ENCODE measurements at regions not wholly inside any gene's neighbourhood (a gene's known extent, or its start where the extent isn't known, plus 50 kb on each side); places are given as distances from the start of the nearest gene placed in this dataset.
"Not testable (repeated sequence)": the region's sequence is repeated elsewhere in the genome, so short reads cannot be mapped to it uniquely, and the experiment has no call there.

GRCh38 chr9:40361018-40361417 lies 767.5 kb downstream of the FOXD4L6 start:
- intact Hi-C loops (cut with DNase I), result not testable (repeated sequence)
- DNase-seq, result peak in 9 of 42 donors; percentile 0 to 33 (median 5)

- intact Hi-C loops (cut with DNase I), result not testable (repeated sequence)
- DNase-seq, result peak in 7 of 42 donors; percentile 6 to 40 (median 16)
These were observed 797.5 kb downstream of the FOXD4L6 start for GRCh38 chr9:40330958-40331357.

- DNase-seq; intact Hi-C loops (cut with DNase I): not testable (repeated sequence)
These were observed 799.6 kb downstream of the FOXD4L6 start for GRCh38 chr9:40328907-40329306.

GRCh38 chr9:40326179-40326578 lies 802.3 kb downstream of the FOXD4L6 start:
- DNase-seq; intact Hi-C loops (cut with DNase I): not testable (repeated sequence)

GRCh38 chr9:40322730-40323129 lies 805.8 kb downstream of the FOXD4L6 start:
- DNase-seq, result peak in 9 of 42 donors; percentile 1 to 22 (median 5)
- intact Hi-C loops (cut with DNase I), result not testable (repeated sequence)

- DNase-seq; intact Hi-C loops (cut with DNase I): not testable (repeated sequence)
These were observed 806.6 kb downstream of the FOXD4L6 start for GRCh38 chr9:40321857-40322256.

- intact Hi-C loops (cut with DNase I); DNase-seq: not testable (repeated sequence)
These were observed 807.3 kb downstream of the FOXD4L6 start for GRCh38 chr9:40321204-40321603.

GRCh38 chr9:40315215-40315614 lies 813.3 kb downstream of the FOXD4L6 start:
- DNase-seq; intact Hi-C loops (cut with DNase I): not testable (repeated sequence)

- intact Hi-C loops (cut with DNase I), result not testable (repeated sequence)
- peak in 11 of 42 donors; percentile 0 to 35 (median 12) for DNase-seq
These were observed 838.5 kb downstream of the FOXD4L6 start for GRCh38 chr9:40289999-40290398.
